ENCODE measurements at regions not wholly inside any gene's neighbourhood (a gene's known extent, or its start where the extent isn't known, plus 50 kb on each side); places are given as distances from the start of the nearest gene placed in this dataset.

DNA sequence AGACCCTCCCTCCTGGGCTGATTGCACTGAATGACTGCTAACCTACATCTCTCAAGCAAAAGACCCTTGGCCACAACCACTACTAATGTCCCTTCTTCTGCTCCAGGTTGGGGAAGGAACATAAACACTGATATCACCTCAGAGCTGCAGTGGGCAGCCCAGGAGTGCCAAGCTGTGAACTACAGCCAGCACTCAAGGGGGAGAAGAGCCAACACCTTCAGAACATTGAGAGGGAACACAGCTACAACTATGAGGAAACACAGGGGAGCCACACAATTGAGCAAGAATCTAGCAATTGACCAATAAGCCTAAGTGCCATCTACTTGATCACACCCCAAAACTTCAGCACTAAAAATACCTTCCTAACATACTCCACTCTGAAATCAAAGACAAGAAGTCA lies 222.8 kb downstream of the SPATA18 start:
- DNase-seq (ENCODE audit: low read depth, low spot score): no peak

DNA sequence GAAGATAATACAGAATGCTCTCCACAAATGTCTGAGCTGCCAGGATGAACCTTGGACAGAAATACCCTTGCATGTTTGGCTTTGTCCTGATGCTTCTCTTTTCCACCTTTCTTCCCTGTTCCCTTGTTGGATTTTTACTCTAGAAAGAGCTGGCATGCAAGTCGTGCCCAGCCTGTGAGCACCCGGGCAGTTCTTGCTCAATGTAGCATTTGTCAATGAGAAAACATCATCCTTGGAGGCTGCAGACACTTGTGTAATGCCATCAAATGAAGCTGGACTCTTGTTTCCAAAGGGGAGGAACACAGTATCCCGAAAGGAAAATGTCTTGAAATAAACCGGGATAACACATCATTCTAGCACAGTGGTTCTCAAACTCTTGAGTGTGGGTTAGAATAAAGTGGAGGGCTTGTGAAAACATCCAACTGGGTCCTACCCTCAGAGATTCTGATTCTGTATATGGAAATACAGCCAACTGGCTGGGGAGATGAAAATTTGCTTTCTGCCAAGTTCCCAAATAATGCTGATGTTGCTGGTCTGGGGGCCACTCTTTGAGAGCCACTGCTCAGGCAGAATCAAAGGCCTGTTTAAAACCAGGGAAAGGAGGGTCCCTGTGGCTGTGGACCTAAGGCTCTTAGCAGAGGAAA lies 237.2 kb downstream of the SPATA18 start:
- no peak for DNase-seq (ENCODE audit: low read depth, low spot score)

DNA sequence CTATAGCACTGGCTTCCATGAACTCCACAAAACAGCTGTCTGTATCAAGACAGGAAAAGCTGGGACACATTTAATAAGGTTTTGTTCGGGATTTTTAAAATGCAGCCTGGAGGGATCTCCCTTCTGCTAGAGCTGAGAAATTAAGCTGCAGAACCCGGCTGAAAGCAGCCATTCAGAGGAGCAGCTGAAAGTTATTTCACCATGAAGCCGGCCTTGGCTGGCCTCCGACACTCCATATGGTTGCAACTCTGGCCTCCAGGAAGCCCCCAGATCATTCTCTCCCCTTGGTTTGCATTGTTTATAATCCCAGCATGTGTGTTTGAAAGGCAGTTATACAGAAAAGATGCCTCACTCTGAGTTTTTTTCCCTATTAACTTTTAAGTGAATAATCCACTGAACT lies 239.4 kb downstream of the SPATA18 start:
- no peak for DNase-seq (ENCODE audit: low read depth, low spot score)

DNA sequence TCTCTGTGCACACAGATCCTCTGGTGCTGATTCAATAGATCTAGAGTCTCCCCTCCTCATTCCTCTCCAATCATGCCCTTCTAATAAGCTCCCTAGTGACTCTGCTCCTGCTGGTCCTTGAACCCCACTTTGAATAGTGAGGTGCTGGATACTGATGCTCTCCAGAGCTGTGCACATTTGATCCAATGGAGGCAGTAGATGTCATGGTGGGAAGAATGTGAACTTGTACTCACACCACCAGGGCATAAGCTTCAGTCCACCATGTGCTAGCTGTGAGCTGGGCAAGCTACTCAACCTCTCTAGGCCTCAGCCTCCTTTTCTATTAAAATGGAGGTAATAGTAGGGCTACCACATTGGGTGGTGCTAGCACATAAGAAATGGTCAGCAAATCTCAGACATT lies 241.1 kb downstream of the SPATA18 start:
- no peak for DNase-seq (ENCODE audit: low read depth, low spot score)

DNA sequence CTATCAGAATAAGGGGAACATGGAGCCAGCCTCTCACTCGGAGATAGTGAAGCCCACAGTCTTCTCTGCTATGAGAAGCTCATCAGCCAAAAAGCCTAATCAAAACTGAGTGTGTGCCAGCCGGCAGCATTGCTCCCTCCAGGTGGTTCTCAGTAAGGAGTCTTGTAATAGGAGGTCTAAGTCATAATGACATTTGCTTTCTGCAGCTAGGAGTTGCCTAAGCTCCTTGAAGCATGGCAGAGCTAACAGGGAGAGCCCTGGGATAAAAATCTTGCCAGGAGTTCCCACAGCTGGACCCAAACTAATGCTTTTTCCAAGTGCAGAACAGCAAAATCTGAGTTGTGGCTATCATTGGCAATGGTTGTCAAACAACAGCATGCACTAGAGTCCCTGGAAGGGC lies 245.2 kb downstream of the SPATA18 start:
- no peak for DNase-seq (ENCODE audit: low read depth, low spot score)

DNA sequence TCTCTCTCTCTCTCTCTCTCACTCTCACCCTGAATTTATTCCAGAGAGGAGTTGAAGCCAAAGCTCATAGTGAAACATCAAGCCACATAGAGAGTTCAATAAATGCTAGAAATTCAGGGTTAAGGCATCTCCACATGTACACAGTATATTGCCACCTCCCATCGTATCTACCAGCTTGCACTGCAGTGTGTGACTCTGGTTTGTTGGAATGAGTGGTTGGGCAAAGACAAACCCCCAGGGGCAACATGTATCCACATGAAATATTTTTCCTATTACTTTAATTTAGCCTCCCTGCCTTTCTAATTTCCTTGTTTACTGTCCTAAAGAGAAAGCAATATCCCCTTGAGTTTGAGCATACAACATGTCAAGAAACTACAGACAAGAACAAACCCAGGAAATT lies 247.3 kb downstream of the SPATA18 start:
- no peak for DNase-seq (ENCODE audit: low read depth, low spot score)

DNA sequence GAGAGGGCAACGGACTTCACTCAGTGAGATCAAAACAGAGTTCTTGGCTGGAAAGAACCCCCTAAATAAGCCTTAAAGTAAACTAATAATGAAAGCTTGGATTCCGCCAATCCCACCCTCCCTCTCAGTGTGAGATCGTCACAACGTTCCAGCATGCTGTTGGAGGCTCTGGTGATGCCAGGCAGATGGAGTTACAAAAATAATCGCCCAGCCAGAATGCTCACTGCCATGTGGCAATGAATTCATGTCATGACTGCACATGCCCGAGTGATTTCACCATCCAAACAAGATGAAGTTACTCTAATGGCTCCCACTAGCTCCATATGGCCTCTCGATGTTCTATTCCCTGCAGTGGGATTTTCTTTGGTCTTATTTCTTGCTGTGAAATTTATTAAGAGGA lies 248.0 kb downstream of the SPATA18 start:
- no peak for DNase-seq (ENCODE audit: low read depth, low spot score)

DNA sequence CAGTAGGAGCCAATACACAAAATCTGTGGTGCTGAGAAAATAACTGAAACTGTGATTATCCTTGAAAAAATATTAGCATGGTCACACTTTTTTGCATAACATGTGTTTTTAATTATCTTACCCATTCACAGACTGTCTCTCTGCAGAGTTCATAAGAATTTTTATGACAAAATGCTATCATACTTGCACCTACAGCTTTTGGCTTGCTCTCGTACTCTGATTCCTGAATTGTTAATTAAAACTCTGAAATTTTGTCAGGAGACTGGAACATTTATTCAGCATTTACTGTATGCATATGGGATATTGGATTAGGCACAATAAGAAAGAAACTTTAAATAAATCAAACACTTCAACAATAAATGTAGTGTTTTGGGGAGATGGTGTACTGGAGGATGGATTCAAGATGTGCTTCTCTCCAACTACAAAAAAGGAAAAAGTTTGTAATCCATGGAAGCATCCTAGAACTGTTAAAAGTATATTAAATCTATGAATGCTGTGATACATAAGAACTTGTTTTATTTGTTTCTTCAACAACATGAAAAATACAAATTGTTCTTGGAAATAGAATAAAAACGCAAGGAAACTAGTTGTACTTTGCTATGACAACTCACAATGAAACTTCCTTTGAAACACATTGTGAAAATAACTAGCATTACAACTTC lies 260.5 kb downstream of the SPATA18 start:
- no peak for DNase-seq (ENCODE audit: low read depth, low spot score)

DNA sequence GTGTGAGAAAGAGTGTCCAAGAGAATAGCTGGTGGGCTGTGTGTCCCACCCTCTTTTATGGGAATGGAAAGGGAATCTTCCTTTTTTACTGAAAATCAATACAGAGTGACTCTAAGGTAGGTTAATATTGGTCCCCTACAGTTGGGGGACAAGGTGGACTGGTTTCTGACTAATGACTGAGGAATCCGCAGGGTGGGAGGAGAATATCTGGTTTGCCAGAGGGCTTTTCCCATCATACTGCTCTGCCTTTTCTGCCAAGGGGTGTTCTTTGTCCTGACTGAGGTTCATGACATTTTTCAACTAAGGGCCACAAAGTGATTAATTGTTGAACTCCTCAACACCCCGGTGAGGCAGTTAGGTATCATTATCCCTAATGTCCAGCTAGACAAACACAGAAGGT lies 261.6 kb downstream of the SPATA18 start:
- no peak for DNase-seq (ENCODE audit: low read depth, low spot score)

DNA sequence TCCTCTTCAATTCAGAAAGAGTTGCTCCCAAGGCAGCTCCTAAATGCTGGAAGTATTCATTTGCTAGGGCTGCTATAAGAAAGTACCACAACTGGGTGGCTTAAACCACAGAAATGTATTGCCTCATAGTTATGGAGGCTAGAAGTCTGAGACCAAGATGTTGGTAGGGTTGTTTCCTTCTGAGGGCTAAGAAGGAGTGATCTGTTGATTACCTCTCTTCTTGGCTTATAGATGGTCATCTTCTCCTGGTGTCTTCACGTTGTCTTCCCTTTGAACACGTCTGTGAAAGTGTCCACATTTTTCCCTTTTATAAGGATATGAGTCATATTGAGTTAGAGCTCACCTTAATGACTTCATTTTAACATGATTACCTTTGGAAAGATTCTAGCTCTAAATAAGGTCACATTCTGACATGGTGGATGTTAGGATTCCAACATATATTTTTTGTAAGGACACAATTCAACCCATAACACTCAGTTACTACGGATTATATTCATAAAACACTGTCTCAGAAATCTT lies 266.3 kb downstream of the SPATA18 start:
- no peak for DNase-seq (ENCODE audit: low read depth, low spot score)

DNA sequence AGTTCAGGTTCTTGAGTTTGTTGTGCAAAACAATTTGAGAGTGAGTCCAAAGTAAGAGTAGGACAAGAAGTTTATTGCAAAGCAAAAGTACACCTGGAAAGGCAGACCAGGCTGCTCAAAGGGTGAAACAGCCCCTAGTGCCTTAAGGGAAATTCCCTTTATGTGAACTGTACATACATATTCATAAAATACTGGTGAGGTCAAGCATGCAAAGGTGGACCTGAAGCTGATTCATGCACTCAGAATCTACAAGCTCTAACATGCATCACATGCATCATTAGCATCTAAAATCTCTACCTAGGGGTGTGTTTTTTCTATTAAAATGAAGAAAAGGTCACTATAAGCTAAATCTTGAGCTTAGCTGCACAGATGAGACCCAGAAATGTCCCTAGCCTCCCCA lies 266.9 kb downstream of the SPATA18 start:
- DNase-seq (ENCODE audit: low read depth, low spot score): no peak

DNA sequence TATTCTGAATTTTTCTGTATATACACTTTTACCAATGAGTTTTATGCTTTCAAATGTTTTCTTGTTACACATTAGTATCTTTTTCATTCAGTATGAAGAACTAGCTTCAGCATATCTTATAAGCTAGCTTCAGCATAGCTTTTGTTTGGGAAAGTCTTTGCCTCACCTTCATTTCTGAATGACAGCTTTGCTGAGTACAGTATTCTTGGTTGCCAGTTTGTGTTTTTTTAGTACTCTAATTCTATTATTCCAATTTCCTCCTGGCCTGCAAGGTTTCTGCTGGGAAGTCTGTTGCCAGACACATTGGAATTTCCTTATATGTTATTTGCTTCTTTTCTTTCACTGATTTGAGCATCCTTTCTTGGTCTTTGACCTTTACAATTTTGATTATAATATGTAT lies 278.8 kb downstream of the SPATA18 start:
- no peak for DNase-seq (ENCODE audit: low read depth, low spot score)

DNA sequence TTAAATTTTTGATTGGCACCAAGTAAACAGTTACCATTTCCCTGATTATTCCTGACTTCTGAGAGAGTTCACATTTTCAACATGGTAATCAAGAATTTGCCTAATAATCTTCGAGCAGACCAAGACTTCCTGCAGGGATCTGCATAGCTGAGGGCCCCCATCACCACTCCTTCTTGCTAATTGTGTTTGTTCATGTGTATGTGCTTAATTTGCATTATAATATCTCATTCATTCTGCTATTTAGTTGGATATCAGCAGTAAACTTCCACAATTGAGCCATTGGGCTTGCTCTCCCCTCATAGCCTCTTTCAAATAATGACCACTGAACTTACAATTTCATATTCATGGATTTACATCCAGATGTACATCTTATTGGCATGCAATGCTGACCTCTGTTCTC lies 292.5 kb downstream of the SPATA18 start:
- no peak for DNase-seq (ENCODE audit: low read depth, low spot score)

DNA sequence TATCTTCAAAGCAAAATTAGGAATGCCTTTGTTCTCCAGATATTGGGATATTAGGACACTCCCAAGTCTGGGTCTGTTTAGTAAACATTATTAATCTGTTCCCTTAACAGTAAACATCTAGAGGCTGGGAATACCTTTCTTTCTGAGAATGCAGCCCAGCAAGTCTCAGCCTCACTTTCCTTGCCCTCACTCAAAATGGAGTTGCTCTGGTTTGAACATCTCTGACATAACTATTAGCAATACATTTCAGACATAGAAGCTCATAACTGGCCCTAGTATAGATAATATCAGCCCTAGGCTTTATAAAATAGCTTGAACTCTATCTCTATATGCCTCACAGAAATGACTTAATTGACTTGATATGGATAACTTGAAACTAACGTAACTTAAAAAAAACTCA lies 299.8 kb downstream of the SPATA18 start:
- no peak for DNase-seq (ENCODE audit: low read depth, low spot score)

DNA sequence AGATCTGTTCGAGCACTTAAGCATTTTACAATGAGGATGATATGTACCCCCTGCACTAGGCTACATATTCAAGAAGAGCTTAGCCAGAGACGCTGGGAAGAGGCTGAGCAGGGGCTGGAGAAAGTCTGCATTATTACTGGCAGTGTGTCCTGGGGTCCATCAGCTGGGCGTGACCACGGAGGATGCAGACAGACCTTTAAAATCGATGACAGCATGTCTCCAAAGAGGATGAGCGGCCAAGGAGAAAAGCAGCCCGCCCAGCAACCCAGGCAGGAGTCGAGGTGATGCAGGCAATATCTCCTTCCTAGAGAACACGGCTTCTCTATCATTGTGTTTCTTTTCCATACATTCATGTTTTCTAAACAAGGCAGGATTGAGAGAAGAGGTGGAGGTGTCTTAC lies 300.7 kb downstream of the USP46 start:
- no peak for DNase-seq (ENCODE audit: low read depth, low spot score)

DNA sequence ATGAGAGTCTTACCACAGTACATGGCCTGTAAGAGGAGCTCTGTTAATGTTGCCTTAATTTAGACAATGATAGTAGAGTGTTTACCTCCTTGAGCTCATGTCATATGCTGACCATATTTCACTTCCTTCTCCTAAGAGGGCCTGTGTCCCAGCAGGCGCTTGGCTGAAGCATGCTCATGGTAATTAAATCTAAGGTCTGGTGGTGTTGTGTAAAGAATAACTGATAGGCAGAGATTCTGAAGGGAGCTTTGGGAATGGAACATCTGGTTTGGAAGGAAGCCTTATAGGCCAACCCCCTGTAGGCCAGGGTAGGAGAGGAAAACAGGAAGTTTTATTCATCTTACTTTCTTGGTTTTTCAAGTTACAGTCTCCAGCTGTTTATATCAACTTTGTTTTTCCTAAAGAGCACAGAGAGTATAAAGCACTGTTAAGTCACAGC lies 300.2 kb downstream of the USP46 start:
- DNase-seq (ENCODE audit: low read depth, low spot score): no peak

DNA sequence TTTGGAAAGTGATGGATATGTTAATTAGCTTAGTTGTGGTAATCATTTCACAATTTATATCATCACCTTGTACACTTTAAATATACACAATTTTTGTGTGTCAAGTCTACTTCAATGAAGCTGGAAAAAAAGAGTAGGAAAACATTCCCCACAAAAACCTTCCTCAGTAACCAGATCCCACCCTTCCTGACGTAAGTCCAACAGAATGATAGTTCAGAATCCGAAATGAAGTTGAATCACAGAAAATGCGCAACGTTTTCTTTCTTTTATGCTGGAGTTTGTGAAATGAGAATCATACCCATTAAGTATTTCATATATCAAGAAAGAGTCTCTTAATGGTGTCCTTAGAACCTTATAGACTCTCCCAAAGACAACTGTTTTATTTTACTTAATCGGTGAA lies 292.9 kb downstream of the USP46 start:
- DNase-seq (ENCODE audit: low read depth, low spot score): no peak

DNA sequence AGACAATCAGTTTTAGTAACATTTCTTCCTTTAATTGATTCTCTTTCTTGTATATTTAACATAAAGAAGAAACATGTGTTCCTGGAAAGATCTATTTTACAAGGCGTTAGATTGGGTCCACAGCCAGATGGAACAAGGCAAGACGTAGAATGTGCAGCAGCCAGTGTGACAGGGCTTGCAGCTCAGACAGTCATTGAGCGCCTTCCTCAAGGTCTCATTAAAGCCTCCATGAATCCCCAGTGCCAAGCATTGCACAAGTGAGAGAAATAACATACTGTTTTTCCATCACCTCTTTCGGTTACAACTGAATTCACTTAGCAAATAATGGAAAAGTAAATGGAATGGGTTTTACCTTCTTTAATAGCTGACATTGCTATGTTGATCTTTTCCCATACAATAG lies 292.5 kb downstream of the USP46 start:
- no peak for DNase-seq (ENCODE audit: low read depth, low spot score)

DNA sequence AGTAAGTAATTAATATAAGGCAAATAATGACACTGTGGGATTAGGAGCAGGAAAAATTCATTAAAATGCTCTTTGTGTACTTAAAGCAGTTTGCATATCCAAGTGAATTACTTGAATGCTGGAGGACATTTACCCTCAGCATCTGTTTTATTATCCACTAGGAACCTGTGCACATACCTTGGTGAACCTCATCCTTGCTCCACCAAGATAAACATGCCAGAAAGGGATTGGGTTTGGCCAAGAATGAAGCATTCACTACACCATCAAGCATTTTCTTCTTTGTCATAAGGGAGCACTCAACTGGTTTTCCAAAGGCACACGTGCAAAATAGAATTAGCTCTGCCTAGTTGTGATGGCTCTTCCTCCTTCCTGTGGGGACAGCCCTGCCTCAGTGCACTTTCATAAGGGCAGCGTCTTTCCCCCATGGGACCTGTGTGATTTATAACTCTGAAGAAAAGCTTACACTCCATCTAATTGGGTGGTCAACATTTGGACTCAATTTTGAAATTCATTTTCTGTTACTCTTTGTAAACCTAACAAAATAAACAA lies 291.7 kb downstream of the USP46 start:
- no peak for DNase-seq (ENCODE audit: low read depth, low spot score)

DNA sequence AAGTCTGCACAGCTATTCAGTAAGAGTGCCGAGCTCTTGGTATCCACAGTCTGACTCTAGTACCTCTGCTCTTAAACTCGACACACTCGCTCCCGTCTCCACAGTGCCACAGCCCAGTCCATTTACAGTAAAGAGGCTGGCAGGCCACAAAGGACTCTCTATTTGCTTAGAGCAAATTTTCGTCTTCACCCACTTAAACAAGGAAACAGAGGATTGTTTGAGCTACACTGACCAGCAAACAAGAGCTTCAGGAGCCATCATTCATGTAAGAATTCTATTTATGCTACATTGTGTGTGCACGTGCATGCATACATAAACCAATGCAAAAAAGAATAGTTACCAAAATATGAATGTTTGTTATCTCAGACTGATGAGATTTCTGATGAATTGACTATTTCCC lies 290.2 kb downstream of the USP46 start:
- no peak for DNase-seq (ENCODE audit: low read depth, low spot score)

DNA sequence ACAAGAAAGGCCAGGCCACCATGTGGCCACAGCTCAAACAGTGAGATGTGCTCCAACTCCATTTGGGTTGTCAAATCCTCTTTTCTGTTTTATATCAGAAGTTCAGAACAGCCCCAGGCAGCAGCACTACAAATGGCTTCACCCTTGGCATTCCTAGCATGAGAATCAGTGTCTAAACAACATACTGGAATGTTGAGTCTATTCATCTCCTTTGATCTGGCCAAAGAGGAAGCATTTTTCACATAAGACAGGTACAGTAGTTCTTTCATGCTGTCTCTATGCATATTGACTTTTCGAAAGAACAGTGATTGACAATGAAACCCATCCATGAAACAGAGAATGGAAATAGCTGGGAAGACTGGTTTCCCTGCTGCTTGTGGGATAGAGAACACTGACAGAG lies 289.5 kb downstream of the USP46 start:
- no peak for DNase-seq (ENCODE audit: low read depth, low spot score)

DNA sequence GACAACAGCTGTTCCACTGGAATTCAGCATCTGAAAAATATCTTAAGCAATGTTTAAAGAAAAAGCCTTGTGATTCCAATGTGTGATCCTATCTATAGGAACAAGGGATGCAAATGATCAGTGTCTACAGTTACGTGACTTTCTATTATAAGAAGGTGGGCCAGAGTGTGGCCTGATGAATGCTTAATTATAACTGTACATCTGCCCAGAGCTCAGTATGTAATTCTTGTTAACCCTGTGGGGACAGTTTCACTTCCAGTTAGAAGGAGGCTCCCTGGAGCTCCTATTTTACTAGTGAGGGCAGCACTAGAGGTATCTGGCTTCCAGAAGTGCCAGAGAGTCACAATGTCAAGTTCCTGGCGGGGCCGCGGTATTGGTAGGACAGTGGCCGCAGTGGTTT lies 288.5 kb downstream of the USP46 start:
- no peak for DNase-seq (ENCODE audit: low read depth, low spot score)

DNA sequence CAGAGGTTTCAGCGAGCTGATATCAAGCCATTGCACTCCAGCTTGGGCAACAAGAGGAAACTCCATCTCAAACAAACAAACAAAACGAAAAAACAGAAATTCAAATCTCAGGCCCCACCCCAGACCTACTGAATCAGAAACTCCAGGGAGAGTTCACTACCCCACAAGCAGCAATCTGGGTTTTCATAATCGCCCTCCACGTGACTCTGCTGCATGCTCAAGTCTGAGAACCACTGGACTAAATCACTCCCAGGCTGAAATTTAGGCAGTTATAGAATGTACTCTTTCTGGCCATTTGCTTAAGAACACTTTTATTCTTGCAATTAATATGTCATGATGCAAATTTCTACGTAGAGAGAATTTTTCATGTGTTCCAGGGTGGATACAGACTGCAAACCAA lies 287.3 kb downstream of the USP46 start:
- DNase-seq (ENCODE audit: low read depth, low spot score): no peak
